ENCODE measurements at regions not wholly inside any gene's neighbourhood (a gene's known extent, or its start where the extent isn't known, plus 50 kb on each side); places are given as distances from the start of the nearest gene placed in this dataset.

GRCh38 chr9:115374724-115375268, 256.8 kb upstream of the TNC start:
- TF ChIP-seq CTCF (IDR thresholded peaks at IDR 0.05; ENCODE audit: poor library complexity), result no peak
- no peak for TF ChIP-seq EZH2 (IDR thresholded peaks at IDR 0.05; ENCODE audit: borderline replicate concordance)
